HG02642 (cell line): ENCODE measurements at regions not wholly inside any gene's neighbourhood (a gene's known extent, or its start where the extent isn't known, plus 50 kb on each side); places are given as distances from the start of the nearest gene placed in this dataset.
A peak's percentile ranks its signal among the peaks of the same experiment; 100 is the strongest.
"Not testable (repeated sequence)": the region's sequence is repeated elsewhere in the genome, so short reads cannot be mapped to it uniquely, and the experiment has no call there.

Experiments used
- ATAC-seq: cut with Tn5 transposase; IDR thresholded peaks from one replicate; pipeline ENCODE4 v1.9.1; 2021; ENCODE audit warnings: mild to moderate bottlenecking; ENCODE audit not compliant: unreplicated experiment, poor library complexity

DNA sequence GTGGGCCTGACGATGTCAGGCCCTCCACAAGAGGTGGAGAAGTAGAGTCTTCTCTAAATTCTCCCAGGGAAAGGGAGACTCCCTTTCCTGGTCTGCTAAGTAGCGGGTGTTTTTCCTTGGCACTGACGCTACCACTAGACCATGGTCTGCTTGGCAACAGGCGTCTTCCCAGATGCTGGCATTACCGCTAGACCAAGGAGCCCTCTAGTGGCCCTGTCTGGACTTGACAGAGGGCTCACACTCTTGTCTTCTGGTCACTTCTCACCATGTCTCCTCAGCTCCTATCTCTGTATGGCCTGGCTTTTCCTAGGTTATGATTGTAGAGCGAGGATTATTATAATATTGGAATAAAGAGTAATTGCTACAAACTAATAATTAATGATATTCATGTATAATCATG, 51.1 kb upstream of the RASSF6 start:
- not testable (repeated sequence) for ATAC-seq

DNA sequence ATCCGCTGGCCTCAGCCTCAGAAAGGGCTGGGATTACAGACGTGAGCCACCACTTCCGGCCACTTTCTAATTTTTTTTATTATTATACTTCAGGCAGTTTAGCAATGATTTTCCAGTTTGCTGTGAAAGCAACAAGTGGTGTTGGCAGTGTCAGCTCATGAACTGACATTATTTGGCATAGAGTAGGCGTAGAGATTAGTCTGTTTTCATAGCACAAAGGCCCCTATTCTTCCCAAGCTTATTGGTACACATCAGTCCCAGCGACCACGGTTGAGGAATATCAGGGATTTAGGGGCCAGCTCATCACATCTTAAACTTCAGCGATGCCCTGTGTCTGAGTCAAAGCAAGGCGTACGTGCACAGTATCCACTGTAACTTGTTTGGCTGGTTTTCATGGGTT, 53.0 kb upstream of the RASSF6 start:
- ATAC-seq, result no peak

DNA sequence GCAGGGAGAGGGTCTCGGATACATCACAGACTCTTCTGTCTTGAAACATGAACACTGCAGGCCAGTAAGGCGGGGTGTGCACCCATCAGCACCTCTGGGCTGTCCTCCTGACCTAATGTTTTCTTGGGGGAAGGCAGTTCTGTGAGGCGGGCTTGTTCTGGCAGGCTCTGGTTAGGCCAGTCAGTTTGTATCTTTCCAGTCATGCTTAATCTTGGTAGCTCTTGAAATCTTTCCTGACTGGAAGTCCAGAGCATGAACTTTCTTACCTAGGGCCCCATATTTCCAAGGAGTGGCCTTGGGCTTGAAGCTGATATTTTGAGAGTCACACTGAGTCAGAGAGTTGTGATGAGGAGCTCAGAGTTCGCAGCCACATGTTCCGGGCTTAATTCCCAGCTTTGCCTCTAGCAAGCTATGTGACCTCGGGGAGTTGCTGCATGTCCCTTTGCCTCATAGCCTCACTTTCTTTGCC, 54.2 kb upstream of the RASSF6 start:
- no peak for ATAC-seq

DNA sequence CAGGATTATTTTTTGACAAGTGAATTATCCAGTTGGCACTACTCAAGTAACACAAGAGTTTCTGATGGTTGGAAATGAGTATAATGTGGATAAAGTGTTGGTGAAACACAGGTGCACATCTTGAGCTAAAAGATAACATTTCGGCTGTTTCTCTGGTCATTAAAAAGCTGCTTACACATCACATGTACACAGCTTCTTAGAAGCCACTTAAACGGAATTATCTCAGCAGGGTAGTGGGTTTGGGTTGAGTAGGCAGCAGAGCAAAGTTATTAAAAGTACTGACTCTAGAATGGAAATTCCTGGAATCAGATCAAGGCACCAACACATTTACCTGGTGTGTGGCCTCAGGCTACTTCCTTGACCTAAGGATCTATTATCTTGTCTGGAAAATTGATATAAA, 55.4 kb upstream of the RASSF6 start:
- no peak for ATAC-seq

DNA sequence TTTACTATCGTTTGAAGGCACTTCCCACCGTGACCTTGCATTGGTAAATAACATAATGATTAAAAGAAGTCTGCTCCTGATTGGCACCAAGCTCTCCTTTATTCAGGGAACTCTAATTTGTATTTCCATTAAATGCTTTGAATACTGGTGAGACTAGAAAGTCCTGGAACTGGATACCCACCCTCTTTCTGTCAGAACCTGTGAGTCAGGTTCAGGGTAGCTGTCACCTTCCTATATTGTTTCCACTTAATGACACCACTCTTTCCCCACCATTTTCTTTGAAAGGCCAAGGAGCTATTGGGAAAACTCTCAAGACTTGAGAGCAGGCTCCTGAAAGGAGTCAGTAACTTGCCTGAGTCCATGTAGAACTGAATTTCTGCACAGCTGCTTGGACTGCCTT, 55.9 kb upstream of the RASSF6 start:
- ATAC-seq, result no peak

DNA sequence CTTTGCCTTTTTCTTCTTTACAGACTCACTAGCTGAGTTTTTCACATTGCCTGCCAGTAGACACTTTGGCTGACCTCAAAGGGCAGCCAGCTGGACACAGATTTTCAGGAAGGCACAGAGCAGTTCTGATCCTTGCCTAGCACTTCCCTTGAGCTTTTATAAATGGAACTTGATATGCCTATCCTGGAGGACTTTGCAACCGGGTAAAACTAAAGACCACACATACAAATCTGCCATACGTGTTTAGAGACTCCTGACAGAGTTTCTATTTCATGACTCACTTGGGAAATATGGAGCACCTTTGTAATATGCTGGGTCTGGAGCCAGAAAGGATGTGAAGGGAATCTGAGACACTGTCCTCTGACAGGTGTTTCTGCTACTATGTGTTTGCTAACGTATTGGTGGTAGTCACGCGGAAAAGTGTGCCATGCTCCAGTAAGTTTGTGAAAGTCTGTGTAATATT, 56.7 kb upstream of the RASSF6 start:
- ATAC-seq, result peak; percentile 80

DNA sequence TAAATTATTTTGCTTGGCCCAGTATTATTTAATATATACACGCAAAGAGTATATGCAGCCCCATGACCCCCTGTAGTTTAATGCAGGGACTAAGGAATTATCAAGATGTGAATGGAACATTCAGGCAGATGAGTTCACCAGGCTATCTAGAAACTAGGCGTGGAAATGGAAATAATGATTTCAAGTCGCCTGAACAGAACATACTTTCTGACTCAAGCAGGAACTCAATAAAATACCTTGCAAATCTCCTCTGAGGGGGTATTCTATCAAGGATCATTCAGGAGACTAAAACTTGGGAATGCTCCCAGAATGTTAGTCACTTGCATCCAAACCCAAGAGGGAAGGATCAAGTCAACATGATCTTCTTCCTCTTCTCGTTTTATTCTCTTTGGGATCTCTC, 59.6 kb upstream of the RASSF6 start:
- ATAC-seq, result no peak

DNA sequence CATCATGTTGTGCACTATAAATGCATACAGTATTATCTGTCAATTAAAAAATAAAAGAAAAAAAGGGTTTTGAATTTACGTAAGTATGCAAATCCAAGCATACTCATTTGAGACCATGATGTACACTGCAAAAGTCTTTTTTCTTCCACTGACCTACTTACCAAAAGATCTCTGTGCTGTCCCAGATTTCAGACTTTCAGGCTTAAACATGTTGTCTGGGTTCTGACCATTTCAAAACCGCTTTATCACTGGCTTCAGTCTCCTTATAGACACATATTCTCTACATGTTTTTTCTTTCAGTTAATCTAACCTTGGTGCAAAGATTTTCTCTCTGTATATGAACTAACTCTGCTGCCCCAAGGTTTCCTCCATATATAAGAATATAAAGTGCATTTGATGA, 58.6 kb upstream of the CXCL8 start:
- no peak for ATAC-seq

DNA sequence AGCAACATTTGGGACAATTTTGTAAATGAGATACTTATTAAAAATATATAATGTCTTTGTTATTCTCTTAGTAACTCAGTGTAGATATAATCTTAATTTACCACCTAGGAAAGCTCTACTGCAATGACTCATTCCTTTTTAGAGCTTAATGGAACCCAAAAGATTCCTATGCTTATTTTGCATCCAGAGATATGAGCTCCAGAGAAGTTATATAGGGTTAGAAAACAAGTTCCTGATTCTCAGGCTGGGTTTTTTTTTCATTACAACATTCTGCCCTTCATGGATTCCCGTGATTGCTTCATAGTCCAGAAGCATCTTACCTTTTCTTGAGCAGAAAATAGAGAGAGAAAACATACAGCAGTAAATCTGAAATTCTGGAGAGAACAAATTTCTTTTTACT, 57.9 kb upstream of the CXCL8 start:
- no peak for ATAC-seq

DNA sequence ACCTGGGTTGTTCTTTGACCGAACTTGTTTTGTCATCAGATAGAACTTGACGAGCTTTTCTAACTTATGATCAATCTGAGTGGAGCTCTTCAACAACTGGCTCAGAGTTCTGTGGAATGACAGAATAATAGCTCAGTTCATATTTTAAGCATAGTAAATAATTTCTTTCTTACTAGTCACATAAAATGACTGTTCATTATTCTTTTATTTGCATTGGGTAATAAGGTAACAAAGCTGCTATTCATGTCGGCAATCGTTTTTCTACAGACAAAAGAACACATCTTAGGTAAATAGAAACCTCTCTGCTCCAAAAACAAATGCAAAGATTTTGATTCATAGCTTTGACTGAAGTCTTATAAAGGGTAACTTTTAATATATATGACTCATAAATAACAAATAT, 57.3 kb upstream of the CXCL8 start:
- ATAC-seq, result no peak

DNA sequence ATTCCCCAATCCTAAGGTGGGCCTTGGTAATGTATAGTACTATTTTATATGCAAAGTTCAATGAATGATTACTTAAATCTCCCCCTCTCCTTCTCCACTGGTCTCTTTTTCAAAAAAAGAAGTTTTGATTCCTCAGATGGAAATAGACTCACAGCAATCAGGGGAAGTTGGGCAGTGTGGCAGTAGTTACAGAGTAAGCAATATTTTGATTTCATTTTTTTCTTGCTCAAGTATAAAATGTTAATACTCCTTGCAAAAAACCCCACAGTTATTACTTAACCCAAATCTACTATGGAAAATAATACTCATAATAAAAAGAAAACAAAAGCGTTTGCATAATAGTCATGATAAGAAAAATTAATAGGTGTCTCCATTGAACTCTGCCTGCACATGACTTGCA, 56.9 kb upstream of the CXCL8 start:
- no peak for ATAC-seq

DNA sequence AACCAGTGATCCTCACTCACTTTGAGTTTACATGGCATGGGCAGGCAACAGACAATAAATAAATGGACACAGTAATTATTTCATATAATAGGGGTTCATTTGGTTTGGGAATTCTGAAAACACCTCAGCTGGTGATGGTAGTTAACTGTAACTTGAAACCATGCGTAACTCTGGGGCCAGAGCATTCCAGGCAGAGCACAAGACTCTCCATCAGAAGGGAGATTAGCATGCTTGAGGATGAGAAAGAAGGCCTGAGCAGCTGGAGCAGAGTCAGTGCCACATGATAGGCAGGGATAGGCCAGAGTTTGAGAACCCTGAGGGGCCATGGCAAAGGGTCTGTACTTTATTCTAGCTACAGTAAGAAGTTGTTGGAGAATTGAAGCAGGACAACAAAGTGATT, 56.3 kb upstream of the CXCL8 start:
- no peak for ATAC-seq

DNA sequence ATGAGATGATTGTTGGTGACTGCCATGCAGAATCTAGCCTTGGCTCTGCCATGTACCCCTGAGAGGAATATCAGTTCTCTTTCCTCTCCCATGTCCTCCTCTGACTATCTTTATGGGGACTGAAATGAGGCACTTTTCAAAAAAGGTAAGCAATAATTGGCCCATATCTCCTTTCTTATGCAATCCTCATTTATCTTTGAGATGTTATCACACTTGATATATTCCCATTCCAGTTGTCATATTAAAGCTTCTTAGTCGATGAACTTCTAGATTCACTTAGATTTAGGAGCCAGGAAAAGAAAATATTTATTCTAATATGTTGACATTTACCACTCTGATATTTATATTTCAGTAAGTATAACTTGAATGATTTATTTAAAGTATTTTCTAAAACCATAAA, 55.3 kb upstream of the CXCL8 start:
- no peak for ATAC-seq

DNA sequence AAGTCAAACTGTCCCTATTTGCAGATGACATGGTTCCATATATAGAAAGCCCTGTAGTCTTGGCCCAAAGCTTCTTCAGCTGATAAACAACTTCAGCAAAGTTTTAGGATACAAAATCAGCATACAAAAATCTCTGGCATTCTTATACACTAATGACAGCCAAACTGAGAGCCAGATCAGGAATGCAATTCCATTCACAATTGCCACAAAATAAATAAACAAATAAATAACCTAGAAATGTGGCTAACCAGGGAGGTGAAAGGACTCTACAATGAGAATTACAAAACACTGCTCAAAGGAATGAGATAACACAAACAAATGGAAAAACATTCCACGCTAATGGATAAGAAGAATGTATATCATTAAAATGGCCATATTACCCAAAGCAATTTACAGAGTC, 52.9 kb upstream of the CXCL8 start:
- no peak for ATAC-seq

DNA sequence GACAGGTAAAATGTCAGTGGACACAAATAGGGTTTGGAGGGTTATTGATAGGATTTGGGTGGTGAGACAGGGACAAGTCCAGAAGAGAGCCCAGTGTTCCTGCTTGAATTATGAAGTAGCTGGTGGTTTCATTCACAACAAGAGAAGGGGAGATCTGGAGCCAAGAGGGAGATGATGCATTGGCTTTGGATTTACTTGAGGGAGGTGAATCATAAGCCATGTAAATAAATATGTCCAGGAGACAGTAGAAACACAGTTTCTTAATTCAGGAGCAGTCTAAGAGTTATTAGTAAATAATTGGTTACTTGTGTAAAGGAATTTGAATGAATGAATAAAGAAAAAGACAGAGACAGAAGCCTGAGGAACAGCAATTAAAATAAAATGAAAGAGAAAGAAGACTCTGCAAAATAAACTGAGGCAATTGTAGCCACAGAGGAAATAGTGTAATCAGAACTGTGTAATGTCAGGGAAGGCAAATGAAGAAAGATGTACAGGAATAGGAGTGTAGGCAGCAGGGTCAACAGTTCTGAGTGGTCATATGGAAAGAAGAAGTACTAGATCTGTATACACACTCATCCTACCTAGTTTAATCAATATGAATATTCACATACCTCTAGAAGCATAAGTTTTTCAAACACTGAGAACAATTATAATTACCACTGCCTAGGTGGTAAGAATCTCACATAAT, 50.2 kb upstream of the CXCL8 start:
- ATAC-seq, result no peak
